Prostate gland (tissue), 2 donors: ENCODE measurements at regions not wholly inside any gene's neighbourhood (a gene's known extent, or its start where the extent isn't known, plus 50 kb on each side); places are given as distances from the start of the nearest gene placed in this dataset.

Experiments used
- CTCF ChIP-seq, 4 experiments: fragments of 200-600 bp in 2 of 4; fragments of 450-650 bp in 2 of 4; sonication (generic) in 2 of 4; IDR thresholded peaks; 1 replicate in 3 of 4; 2 replicates in 1 of 4; pipeline ENCODE4 v1.5.1; 2016 to 2019; ENCODE audit warnings: antibody characterized with exemption in 4 of 4, mild to moderate bottlenecking in 2 of 4, moderate library complexity in 2 of 4
- POLR2A ChIP-seq: fragments of 450-650 bp; IDR thresholded peaks from one replicate; pipeline ENCODE4 v1.6.1; 2016; ENCODE audit warnings: antibody characterized with exemption, mild to moderate bottlenecking
- POLR2AphosphoS5 ChIP-seq: sonication (generic); formaldehyde crosslinking; IDR thresholded peaks from one replicate; pipeline ENCODE4 v1.6.1; 2017; ENCODE audit warnings: antibody characterized with exemption

DNA sequence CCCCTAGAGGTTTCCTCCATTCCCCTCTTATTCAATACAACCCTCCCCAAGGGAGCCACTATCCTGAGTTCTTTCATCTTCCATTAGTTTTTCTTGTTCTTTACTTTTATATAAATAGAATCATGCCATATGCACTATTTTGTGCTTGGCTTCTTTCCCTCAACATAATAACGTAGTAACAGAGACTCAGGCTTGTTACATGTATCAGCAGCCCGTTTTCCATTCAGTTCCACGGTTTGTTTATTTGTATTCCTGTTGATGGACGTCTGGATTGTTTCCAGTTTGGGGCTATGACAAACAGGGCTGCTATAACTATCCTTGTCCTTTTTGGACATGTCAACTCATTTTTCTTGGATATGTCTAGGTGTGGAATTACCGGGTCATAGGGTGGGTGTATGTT lies 264.4 kb upstream of the MKI67 start:
- no peak for TF ChIP-seq CTCF (IDR thresholded peaks at IDR 0.05)
- no peak for TF ChIP-seq POLR2A
- TF ChIP-seq POLR2AphosphoS5: no peak
